Osteocyte (in vitro differentiated cells): ENCODE measurements at regions not wholly inside any gene's neighbourhood (a gene's known extent, or its start where the extent isn't known, plus 50 kb on each side); places are given as distances from the start of the nearest gene placed in this dataset.

Source experiments
- DNase-seq: peaks from one replicate; pipeline ENCODE4 v3.0.0; 2021; ENCODE audit warnings: mixed read lengths; ENCODE audit not compliant: unreplicated experiment; ENCODE audit errors: extremely low spot score
- H3K27ac Mint-ChIP-seq: one replicate; pipeline ENCODE4 v1.8.0; 2021; ENCODE audit warnings: mild to moderate bottlenecking, mixed read lengths; ENCODE audit not compliant: unreplicated experiment
- H3K27me3 Mint-ChIP-seq: one replicate; pipeline ENCODE4 v1.8.0; 2021; ENCODE audit warnings: mixed read lengths; ENCODE audit not compliant: unreplicated experiment
- H3K36me3 Mint-ChIP-seq: one replicate; pipeline ENCODE4 v1.8.0; 2021; ENCODE audit warnings: mixed read lengths; ENCODE audit not compliant: unreplicated experiment
- H3K4me1 Mint-ChIP-seq: one replicate; pipeline ENCODE4 v1.8.0; 2021; ENCODE audit warnings: mixed read lengths; ENCODE audit not compliant: unreplicated experiment
- H3K4me3 Mint-ChIP-seq: one replicate; pipeline ENCODE4 v1.8.0; 2021; ENCODE audit warnings: mild to moderate bottlenecking, moderate library complexity, mixed read lengths; ENCODE audit not compliant: unreplicated experiment
- H3K9me3 Mint-ChIP-seq: one replicate; pipeline ENCODE4 v1.8.0; 2021; ENCODE audit warnings: mixed read lengths; ENCODE audit not compliant: unreplicated experiment
- CTCF ChIP-seq: fragments of 200-600 bp; sonication (generic); IDR thresholded peaks from 2 replicates; pipeline ENCODE4 v1.5.0; 2021; ENCODE audit warnings: antibody characterized with exemption, mild to moderate bottlenecking, moderate library complexity

- Mint-ChIP-seq H3K9me3 (no peaks in the 10 kb centered on the region), H3K27ac (no peak overlapping the region), H3K27me3 (peaks cover 4% of the 10 kb centered on the region), H3K4me1 (no peaks in the 10 kb centered on the region), H3K36me3 (peaks cover 1% of the 10 kb centered on the region), H3K4me3 (no peak overlapping the region)
- no peak for DNase-seq
- no peak for TF ChIP-seq CTCF
These were observed 94.8 kb downstream of the BMP4 start for GRCh38 chr14:53861781-53862180.

- Mint-ChIP-seq H3K9me3 (no peaks in the 10 kb centered on the region), H3K4me1 (no peaks in the 10 kb centered on the region), H3K27me3 (peaks cover 6% of the 10 kb centered on the region), H3K36me3 (peaks cover 1% of the 10 kb centered on the region), H3K27ac (no peak overlapping the region), H3K4me3 (no peak overlapping the region)
- TF ChIP-seq CTCF, result no peak
- DNase-seq, result no peak
These were observed 98.3 kb downstream of the BMP4 start for GRCh38 chr14:53858345-53858684.

GRCh38 chr14:53857625-53858344 is 98.8 kb downstream of the BMP4 start:
- H3K36me3 Mint-ChIP-seq, result peaks cover 1% of the 10 kb centered on the region
- H3K27me3 Mint-ChIP-seq, result peaks cover 3% of the 10 kb centered on the region
- H3K4me1 Mint-ChIP-seq, result no peaks in the 10 kb centered on the region
- H3K27ac Mint-ChIP-seq, result no peak overlapping the region
- no peak for TF ChIP-seq CTCF
- no peaks in the 10 kb centered on the region for H3K9me3 Mint-ChIP-seq
- H3K4me3 Mint-ChIP-seq, result no peak overlapping the region
- no peak for DNase-seq

DNA sequence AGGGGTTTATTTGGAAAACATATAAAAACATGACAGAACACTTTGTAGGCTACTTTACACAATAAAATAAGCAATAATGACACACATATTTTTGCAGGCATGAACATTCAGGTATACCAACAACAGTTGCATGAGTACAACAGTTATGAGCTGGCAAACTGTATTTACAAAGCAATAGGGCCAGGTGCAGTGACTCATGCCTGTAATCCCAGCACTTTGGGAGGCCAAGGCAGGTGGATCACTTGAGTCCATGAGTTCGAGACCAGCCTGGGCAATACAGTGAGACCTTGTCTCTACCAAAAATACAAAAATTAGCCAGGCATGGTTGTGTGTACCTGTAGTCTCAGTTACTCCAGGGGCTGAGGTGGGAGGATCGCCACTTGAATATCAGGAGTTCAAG is 101.1 kb downstream of the BMP4 start:
- peaks cover 13% of the 10 kb centered on the region for H3K4me1 Mint-ChIP-seq
- H3K9me3 Mint-ChIP-seq, result no peaks in the 10 kb centered on the region
- peaks cover 1% of the 10 kb centered on the region for H3K36me3 Mint-ChIP-seq
- H3K27me3 Mint-ChIP-seq, result peaks cover 2% of the 10 kb centered on the region
- no peak overlapping the region for H3K4me3 Mint-ChIP-seq
- no peak overlapping the region for H3K27ac Mint-ChIP-seq
- no peak for DNase-seq
- TF ChIP-seq CTCF, result no peak

GRCh38 chr14:53855127-53855526 is 101.5 kb downstream of the BMP4 start:
- Mint-ChIP-seq H3K36me3 (peaks cover 1% of the 10 kb centered on the region), H3K27ac (no peak overlapping the region), H3K27me3 (peaks cover 2% of the 10 kb centered on the region), H3K4me3 (no peak overlapping the region), H3K4me1 (peaks cover 17% of the 10 kb centered on the region), H3K9me3 (no peaks in the 10 kb centered on the region)
- TF ChIP-seq CTCF, result no peak
- DNase-seq, result no peak
